ENCODE measurements at regions not wholly inside any gene's neighbourhood (a gene's known extent, or its start where the extent isn't known, plus 50 kb on each side); places are given as distances from the start of the nearest gene placed in this dataset.

GRCh38 chr16:86210403-86211193 is 299.7 kb upstream of the FOXF1 start:
- TF ChIP-seq POLR2AphosphoS5 (IDR thresholded peaks at IDR 0.05): no peak
- TF ChIP-seq EP300 (IDR thresholded peaks at IDR 0.05): no peak
- no peak for TF ChIP-seq CTCF (IDR thresholded peaks at IDR 0.05)
- no peak for TF ChIP-seq POLR2A (IDR thresholded peaks at IDR 0.05)

Measured in sigmoid colon (tissue), 4 donors.